Upper lobe of left lung (tissue), 6 donors: ENCODE measurements at regions not wholly inside any gene's neighbourhood (a gene's known extent, or its start where the extent isn't known, plus 50 kb on each side); places are given as distances from the start of the nearest gene placed in this dataset.

Experiments
- ATAC-seq, 2 donors: fragments of 200-7000 bp; cut with Tn5 transposase; one replicate each; pipeline ENCODE4 v1.9.1; 2022; ENCODE audit warnings: mild to moderate bottlenecking in 2 of 2, moderate library complexity in 2 of 2; ENCODE audit not compliant: low FRiP score in 2 of 2
- DNase-seq, 2 donors: peaks; one replicate each; pipeline ENCODE4 v3.0.0-alpha.2; 2019 to 2020
- H3K27ac ChIP-seq, 4 donors: fragments of 200-600 bp; sonication (generic); one replicate each; pipeline ENCODE4 v1.5.1; 2016 to 2019
- H3K27me3 ChIP-seq, 4 donors: fragments of 200-600 bp; sonication (generic); one replicate each; pipeline ENCODE4 v1.5.1; 2017 to 2019
- H3K36me3 ChIP-seq, 4 donors: fragments of 200-600 bp; sonication (generic); one replicate each; pipeline ENCODE4 v1.5.1; 2016 to 2019
- H3K4me1 ChIP-seq, 4 donors: fragments of 200-600 bp; sonication (generic); one replicate each; pipeline ENCODE4 v1.5.1; 2018 to 2019
- H3K4me3 ChIP-seq, 4 donors: fragments of 200-600 bp; sonication (generic); one replicate each; pipeline ENCODE4 v1.5.1; 2017 to 2019; ENCODE audit warnings: mild to moderate bottlenecking in 2 of 4, moderate library complexity in 1 of 4
- H3K9me3 ChIP-seq, 4 donors: fragments of 200-600 bp; sonication (generic); one replicate each; pipeline ENCODE4 v1.5.1; 2018 to 2019
- CTCF ChIP-seq, 6 experiments: fragments of 450-650 bp in 4 of 6; fragments of 200-600 bp in 2 of 6; sonication (generic) in 2 of 6; IDR thresholded peaks; one replicate each; pipeline ENCODE4 v1.5.1; 2016 to 2019; ENCODE audit warnings: antibody characterized with exemption in 6 of 6
- EP300 ChIP-seq, 4 donors: sonication (generic); formaldehyde crosslinking; IDR thresholded peaks; one replicate each; pipeline ENCODE4 v1.5.1; 2017; ENCODE audit warnings: antibody characterized with exemption in 4 of 4, control low read depth in 2 of 4
- POLR2A ChIP-seq, 4 donors: fragments of 450-650 bp; IDR thresholded peaks; one replicate each; pipeline ENCODE4 v1.5.1; 2016 to 2017; ENCODE audit warnings: antibody characterized with exemption in 4 of 4, mild to moderate bottlenecking in 2 of 4
- POLR2AphosphoS5 ChIP-seq, 2 donors: sonication (generic); formaldehyde crosslinking; IDR thresholded peaks; one replicate each; pipeline ENCODE4 v1.5.1; 2017; ENCODE audit warnings: antibody characterized with exemption in 2 of 2
- WGBS, 2 donors: methylation state at CpG; one replicate each; pipeline ENCODE4 v1.1.5; 2017 to 2018; 5-methylcytosine and 5-hydroxymethylcytosine counted together
- donor health status: DM: no; HTN: no; CAD: no; lungs with moderate emphysema.
- donor health status: DM: no; HTN: yes; CAD: no; lungs with severe emphysema.

GRCh38 chr7:121544238-121544637 is 148.1 kb upstream of the FAM3C start:
- Histone ChIP-seq H3K27me3 (no peaks in the 10 kb centered on the region), H3K4me1 (no peaks in the 10 kb centered on the region), H3K4me3 (no peak overlapping the region), H3K9me3 (no peaks in the 10 kb centered on the region), H3K36me3 (no peaks in the 10 kb centered on the region), H3K27ac (no peak overlapping the region)
- ATAC-seq (no peak), DNase-seq (no peak)
- WGBS, 2 donors: 91 to 93% methylated on average over 1 of the region's 1 CpG
- TF ChIP-seq POLR2A (IDR thresholded peaks at IDR 0.05): no peak
- no peak for TF ChIP-seq POLR2AphosphoS5 (IDR thresholded peaks at IDR 0.05)
- no peak for TF ChIP-seq CTCF (IDR thresholded peaks at IDR 0.05)

- Histone ChIP-seq H3K9me3 (no peaks in the 10 kb centered on the region), H3K4me1 (no peaks in the 10 kb centered on the region), H3K27me3 (no peaks in the 10 kb centered on the region), H3K4me3 (no peak overlapping the region), H3K27ac (no peak overlapping the region), H3K36me3 (no peaks in the 10 kb centered on the region)
- DNase-seq (no peak), ATAC-seq (no peak)
- 83 to 94% methylated on average over 1 of the region's 1 CpG for WGBS, 2 donors
- TF ChIP-seq EP300 (IDR thresholded peaks at IDR 0.05) (no peak), POLR2A (IDR thresholded peaks at IDR 0.05) (no peak), POLR2AphosphoS5 (IDR thresholded peaks at IDR 0.05) (no peak)
Measured at GRCh38 chr7:121541457-121541856, 145.3 kb upstream of the FAM3C start.

- no peaks in the 10 kb centered on the region for H3K4me1 ChIP-seq
- no peak for ATAC-seq
- no peak for TF ChIP-seq POLR2AphosphoS5 (IDR thresholded peaks at IDR 0.05)
- no peak for TF ChIP-seq CTCF (IDR thresholded peaks at IDR 0.05)
- no peak for TF ChIP-seq POLR2A (IDR thresholded peaks at IDR 0.05)
- TF ChIP-seq EP300 (IDR thresholded peaks at IDR 0.05): no peak
- H3K4me3 ChIP-seq: no peak overlapping the region
- 89 to 93% methylated on average over 1 of the region's 1 CpG for WGBS, 2 donors
- H3K27me3 ChIP-seq: no peaks in the 10 kb centered on the region
- DNase-seq: no peak
- no peaks in the 10 kb centered on the region for H3K36me3 ChIP-seq
- no peaks in the 10 kb centered on the region for H3K9me3 ChIP-seq
- H3K27ac ChIP-seq: no peak overlapping the region
Measured at GRCh38 chr7:121540138-121540537, 144.0 kb upstream of the FAM3C start.

- Histone ChIP-seq H3K4me1 (no peaks in the 10 kb centered on the region), H3K27ac (no peak overlapping the region), H3K36me3 (no peaks in the 10 kb centered on the region), H3K9me3 (no peaks in the 10 kb centered on the region), H3K27me3 (no peaks in the 10 kb centered on the region), H3K4me3 (no peak overlapping the region)
- no peak for DNase-seq
- TF ChIP-seq EP300 (IDR thresholded peaks at IDR 0.05): no peak
- no peak for TF ChIP-seq POLR2A (IDR thresholded peaks at IDR 0.05)
- TF ChIP-seq POLR2AphosphoS5 (IDR thresholded peaks at IDR 0.05): no peak
- TF ChIP-seq CTCF (IDR thresholded peaks at IDR 0.05): no peak
- WGBS, 2 donors: 0 to 24% methylated on average over 1 of the region's 1 CpG
- no peak for ATAC-seq
Measured at GRCh38 chr7:121537031-121537430, 140.9 kb upstream of the FAM3C start.

GRCh38 chr7:121531175-121532070 is 135.3 kb upstream of the FAM3C start:
- no peak overlapping the region for H3K4me3 ChIP-seq
- no peak for TF ChIP-seq CTCF (IDR thresholded peaks at IDR 0.05)
- TF ChIP-seq POLR2AphosphoS5 (IDR thresholded peaks at IDR 0.05): no peak
- no peak for TF ChIP-seq EP300 (IDR thresholded peaks at IDR 0.05)
- no peak for TF ChIP-seq POLR2A (IDR thresholded peaks at IDR 0.05)
- DNase-seq (no peak), ATAC-seq (no peak)
- H3K27me3 ChIP-seq: no peaks in the 10 kb centered on the region
- no peaks in the 10 kb centered on the region for H3K9me3 ChIP-seq
- no peaks in the 10 kb centered on the region for H3K4me1 ChIP-seq
- H3K27ac ChIP-seq: no peak overlapping the region
- 82 to 85% methylated on average over 10 of the region's 10 CpGs for WGBS, 2 donors
- no peaks in the 10 kb centered on the region for H3K36me3 ChIP-seq
